GM21825 (cell line): ENCODE measurements at regions not wholly inside any gene's neighbourhood (a gene's known extent, or its start where the extent isn't known, plus 50 kb on each side); places are given as distances from the start of the nearest gene placed in this dataset.
"Not testable (repeated sequence)": the region's sequence is repeated elsewhere in the genome, so short reads cannot be mapped to it uniquely, and the experiment has no call there.

ENCODE experiments used
- ATAC-seq: cut with Tn5 transposase; IDR thresholded peaks from one replicate; pipeline ENCODE4 v1.9.1; 2021; ENCODE audit warnings: mild to moderate bottlenecking, moderate library complexity; ENCODE audit not compliant: unreplicated experiment

DNA sequence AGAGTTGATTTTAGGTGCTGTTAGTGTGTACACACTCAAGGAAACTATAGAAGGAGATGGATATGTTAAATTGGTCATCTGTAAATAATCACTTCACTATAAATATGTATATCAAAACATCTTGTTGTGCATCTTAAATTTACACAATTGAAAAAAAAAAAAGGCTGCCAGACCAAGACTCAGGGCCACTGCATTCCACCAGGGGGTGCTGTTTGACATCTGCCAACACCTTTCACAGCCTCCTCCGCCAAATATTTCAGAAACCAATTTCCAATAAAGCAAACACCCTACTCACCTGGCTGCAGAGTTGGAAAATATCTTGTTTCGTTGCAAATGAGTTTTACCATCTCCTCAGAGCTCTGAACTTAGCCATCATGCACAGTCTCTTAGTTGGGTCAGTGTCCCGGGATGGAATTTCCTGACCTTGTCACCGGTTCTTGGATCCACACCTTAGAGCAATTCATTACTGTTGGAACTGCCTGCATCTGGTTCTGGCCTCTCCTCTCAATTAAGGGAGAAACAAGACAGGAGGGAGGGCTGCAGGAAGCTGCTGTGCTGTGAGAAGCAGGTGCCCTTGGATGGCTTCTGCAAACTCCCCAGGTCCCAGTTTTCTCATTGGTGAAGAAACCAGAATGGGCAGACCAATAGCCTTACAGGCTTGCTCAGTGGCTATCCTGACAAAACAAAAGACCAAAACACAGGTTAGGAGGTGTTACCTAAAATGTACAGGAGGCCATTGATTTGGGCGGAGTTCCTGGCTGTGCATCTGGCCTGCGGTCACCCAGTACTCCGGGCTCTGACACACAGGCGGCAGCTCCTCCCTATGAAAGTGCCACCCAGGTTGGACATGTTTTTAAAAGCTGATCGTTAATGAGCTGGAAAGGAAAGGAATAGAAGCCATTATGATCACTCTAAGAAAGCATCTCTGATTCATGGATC is 746.6 kb downstream of the UQCRFS1 start:
- ATAC-seq: no peak

DNA sequence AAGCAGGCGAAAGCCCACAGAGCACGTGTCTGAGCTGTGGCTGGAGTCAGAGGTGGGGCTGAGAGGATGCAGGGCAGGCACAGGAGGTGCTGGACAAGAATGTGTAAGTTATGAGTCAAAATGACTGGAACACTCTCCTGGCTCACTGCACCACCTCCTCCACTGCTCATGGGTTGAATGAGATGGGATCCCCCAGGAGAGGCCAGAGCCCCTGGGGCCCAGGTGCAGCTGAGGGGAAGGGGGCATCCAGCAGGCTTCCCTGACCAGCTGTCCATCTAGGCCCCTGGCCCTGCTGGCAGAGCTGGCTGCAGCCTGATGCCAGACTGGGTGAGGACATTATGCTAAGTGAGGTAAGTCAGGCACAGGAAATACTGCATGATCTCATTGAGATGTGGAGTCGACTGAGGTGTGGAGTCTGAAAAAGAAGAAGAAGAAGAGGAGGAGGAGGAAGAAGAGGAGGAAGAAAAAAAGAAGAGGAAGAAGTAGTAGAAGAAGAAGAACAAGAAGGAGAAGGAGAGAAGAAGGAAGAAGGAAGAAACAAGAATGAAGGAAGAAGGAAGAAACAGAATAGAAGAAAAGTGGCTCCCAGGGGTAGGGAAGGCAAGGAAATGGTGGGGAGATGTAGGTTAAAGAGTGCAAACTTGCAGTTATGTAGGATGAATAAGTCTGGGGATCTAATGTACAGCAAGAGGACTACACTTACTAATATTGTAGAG is 747.4 kb downstream of the UQCRFS1 start:
- ATAC-seq: no peak

DNA sequence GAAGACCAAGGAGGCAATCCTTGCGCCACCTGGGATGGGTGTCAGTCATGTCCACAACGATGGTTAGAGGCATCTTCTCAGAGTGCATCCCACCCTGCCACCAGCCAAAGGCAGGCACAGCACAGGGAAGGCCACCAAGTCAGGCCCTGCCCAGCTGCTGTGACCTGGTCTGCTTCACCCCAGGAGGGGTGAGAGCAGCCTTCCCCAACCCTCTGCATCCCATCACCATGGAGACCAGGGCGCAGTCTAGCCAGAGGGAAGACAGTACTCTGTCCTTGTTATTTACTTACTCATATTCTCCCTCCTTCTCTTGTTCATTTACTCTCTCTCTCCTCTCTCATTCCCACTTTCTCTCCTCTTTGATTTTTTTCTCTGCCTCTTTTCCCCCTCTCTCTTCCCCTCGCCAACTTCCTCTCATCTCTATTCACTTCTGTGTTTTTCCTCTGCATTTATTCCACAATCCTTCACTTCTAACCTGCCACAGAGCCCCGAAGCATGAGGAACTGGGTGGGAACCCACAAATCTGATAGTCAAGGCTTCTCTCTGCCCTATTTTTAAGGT is 749.4 kb downstream of the UQCRFS1 start:
- no peak for ATAC-seq

DNA sequence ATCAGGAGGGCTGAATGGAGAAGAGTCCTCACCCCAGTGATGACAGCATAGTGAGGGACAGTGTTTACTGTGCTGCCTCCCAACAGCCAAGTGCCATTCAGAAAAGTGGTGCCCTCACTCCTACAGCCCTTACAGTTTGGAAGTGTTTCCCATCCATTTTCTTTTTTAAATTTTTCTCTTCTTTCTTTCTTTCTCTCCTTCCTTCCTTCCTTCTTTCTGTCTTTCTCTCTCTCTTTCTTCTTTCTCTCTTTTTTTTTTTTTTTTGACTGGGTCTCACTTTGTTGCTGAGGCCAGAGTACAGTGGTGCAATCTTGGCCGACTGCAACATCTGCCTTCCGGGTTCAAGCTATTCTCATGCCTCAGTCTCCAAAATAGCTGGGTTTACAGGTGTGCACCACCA is 755.3 kb downstream of the UQCRFS1 start:
- no peak for ATAC-seq

DNA sequence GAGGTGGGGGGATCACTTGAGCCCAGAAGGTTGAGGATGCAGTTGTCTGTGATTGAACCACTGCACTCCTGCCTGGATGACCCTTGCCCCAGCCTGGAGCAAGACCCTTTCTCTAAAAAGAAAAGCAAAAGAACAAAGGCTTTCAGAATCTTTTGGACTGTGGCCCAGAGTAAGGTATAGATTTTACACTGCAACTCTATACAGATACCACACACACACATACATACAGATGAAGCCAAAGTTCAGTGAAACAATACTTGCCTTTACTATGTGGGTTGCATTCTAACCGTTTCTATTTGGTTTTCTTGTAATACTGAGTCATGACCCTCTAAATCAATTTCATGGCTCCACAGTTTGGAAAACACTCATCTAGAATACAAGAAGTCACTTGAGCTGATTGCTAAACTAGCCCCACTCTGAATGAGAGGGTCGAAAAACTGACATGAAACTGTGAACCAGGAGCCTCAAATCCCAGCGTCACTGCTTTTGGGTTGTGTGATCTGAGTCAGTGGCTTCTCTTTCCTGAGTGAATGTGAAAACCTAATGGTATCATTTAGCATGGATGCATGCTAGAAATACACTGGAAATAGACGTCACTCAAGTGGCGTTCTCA is 756.1 kb downstream of the UQCRFS1 start:
- ATAC-seq: no peak

DNA sequence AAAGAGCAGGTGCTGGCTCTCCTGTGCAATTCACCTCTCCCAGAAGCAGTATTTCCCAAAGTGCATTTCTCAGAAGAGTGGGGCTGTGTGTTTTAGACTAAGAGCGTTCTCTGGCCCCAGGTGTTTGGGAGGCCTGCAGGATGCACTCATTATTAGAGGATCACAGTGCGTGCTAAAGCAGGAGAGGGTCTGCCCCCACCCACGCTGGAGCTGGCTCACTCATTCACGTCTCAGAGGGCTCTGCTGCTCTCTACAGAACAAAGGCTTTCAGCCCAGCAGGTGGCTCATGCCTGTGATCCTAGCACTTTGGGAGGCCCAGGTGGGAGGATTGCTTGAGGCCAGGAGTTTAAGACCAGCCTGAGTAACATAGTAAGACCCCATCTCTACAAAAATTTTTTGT is 756.7 kb downstream of the UQCRFS1 start:
- ATAC-seq: no peak

DNA sequence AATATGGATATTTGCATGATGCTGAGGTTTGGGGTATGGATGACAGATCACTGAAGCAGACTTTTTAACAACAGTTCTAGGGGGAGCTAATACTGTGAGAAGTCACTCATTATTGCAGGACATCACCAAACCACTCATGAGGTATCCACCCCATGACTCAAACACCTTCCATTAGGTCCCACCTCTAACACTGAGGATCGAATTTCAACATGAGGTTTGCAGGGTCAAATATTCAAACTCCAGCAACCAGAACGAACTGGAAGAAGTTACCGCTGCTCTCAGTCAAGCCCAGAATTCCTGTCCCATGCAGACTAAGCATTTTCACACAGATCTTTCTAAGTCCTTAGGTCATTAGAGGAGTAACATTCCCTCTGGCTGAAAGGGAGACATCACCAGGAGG is 758.9 kb downstream of the UQCRFS1 start:
- ATAC-seq: no peak

DNA sequence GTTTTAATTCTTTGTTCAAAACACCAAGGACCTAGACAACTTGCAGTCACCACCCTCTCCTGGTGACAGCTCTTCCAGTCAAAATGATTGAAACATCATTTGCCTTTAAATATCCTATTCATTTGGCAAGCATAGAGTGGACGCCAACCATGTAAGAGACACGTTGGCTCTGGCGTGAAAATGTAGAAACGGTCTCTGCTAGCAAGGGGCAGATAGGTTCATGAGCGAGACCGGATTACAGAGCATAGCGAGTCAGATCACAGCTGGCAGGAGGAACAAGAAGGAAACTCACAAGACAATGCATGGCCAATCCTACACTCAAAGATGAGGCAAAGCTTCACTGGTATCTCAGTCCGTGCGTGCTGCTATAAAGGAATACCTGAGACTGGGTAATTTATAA is 759.5 kb downstream of the UQCRFS1 start:
- ATAC-seq: no peak

DNA sequence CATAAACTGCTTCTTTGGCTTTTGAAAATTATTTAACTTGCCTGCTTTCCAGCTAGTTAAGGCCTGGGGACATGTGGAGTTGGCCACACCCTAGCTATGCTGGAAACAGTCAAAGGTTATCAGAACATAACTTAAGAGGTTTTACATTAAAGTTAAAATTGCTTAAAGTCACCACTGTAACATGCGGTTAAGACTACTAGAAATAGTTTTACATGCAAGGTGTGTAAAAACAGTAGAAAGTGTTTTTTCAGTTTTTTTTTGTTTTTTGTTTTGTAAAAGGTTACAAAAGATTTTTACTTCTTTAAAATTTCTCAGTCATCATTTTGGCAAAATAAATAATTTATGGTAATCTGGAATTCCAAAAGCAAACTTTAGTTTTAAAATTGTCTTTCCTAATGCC is 763.1 kb downstream of the UQCRFS1 start:
- ATAC-seq: no peak

DNA sequence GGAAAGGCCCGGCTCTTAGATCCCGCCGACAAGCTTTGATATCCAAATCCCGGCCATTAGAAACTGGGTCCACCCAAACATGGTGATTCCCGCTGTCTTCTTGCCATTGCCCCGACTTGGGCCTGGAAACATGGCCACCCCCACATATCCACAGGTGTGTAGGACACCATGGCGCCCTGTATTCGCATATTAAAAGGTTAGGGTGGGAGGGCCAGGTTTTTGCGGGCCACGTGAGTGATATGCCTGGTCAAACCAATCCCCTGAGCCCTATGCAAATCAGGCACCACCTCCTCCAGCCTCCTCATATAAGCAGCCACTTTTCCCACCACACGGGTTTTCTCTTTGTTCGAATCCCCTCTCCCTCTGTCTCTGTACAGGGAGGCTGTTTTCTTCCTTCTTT is 766.4 kb downstream of the UQCRFS1 start:
- ATAC-seq: no peak

DNA sequence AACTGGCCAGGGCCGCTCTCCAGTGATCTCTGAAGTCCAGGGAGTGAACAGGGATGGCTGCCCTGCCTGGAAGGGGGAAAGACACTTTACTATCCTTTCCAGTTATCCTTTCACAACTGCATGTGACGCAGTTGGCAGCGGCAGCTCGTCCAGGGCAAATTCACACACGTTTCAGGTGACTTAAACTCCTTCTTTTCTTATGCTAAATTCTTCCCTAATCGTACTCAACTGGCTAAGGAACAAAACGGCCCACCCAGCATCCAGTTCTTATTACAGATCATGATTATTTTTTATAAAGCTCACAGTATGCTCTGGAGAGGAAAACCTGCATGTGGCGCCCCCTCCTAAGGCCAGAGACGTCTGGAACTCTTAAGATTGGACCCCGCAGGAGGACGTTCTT is 767.1 kb downstream of the UQCRFS1 start:
- no peak for ATAC-seq

DNA sequence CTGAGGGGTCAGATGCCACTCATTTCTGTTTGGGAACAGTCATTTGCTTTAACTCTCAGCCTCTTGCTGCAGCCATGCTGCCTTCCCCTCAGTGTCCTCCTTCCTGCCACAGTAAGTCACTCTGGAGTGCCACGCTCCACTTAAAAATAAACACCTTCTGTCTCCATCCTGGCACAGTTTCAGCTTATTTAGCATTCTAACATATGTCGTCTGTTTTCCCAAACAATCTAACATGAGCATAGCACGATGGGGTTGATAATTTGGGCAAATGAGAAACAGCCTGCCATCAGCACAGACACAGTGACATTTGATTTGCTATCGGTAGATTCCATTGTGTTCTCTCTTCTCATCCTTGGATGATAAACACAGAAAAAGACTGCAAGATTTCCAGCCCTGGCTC is 768.6 kb downstream of the UQCRFS1 start:
- no peak for ATAC-seq

DNA sequence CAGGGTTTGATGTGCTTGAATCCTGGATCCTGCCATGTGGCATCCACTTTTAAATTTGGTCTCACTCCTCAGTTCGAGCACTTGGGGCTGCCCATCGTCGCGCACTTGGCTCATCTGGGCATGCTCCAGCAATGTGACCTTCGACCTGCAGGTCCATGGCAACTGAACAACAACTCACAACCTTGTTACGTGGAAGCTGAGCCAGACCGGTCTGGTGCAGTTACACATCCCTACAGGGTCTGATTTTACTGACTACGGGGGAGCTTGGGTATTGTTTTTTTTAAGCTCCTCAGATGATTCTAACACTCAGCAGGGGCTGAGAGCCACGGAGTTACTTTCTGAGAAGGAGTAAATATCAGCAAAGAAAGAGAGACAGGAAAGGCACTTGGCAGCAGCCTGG is 769.6 kb downstream of the UQCRFS1 start:
- ATAC-seq: no peak

DNA sequence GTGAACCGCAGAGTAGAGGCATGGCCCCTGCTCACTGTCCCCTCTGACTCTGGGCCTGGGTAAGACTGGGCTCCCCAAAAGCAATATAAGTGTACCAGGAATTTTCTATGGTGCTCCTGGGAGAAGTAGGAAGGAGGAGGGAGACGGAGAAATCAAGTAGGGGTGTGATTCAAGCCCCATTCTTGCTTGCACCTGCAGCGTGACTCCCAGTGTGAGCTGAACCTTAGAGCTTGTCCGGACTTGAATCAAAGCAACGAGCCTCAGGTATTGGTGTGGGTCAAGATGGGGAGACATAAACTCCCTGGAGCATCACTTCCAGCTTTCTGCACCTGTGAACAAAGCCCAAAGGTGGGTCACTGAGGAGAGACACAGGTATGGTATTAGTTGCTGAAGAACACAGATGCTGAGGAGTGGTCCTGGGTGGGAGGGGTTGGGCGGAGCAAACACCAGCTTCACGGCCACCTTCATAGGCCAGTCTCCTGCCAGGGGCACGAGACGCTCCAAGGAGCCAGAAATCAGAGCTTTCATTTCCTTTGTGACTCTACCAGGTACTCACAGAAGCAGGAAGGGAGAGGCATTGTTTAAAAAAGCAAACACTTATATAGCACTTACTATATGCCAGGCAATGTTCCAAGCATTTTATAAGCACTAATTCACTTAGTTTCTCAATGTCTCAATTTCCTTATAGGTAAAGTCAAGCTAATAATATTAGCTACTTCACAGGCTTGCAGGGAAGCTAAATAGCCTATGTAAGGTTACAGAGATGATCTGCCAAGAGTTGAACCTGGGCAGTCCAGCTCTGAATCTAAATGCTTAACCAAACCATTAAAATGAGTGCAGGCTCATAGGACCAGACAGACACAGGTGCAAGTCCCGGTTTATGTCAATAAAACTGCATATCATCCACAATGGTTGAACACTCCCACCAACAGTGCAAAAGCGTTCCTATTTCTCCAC is 775.3 kb downstream of the UQCRFS1 start:
- ATAC-seq: no peak

DNA sequence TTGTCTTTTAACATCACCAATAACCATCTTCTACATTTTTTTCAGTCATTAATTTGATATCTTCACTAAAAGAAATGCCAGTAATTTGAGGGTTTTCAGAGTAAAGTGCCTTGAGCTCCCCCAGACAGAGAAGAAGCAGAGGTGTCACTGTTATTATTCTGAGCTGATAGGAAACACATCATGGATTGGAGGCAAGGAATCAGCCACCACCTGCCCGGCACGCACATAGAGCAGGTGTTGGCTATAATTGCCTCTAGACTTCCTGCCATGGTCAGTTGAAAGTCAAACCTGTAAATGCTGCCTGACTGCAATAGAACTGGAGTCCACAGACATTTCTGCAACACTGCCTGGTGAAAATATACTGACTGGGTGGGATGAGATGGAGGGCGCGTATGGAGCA is 776.6 kb downstream of the UQCRFS1 start:
- ATAC-seq: no peak

DNA sequence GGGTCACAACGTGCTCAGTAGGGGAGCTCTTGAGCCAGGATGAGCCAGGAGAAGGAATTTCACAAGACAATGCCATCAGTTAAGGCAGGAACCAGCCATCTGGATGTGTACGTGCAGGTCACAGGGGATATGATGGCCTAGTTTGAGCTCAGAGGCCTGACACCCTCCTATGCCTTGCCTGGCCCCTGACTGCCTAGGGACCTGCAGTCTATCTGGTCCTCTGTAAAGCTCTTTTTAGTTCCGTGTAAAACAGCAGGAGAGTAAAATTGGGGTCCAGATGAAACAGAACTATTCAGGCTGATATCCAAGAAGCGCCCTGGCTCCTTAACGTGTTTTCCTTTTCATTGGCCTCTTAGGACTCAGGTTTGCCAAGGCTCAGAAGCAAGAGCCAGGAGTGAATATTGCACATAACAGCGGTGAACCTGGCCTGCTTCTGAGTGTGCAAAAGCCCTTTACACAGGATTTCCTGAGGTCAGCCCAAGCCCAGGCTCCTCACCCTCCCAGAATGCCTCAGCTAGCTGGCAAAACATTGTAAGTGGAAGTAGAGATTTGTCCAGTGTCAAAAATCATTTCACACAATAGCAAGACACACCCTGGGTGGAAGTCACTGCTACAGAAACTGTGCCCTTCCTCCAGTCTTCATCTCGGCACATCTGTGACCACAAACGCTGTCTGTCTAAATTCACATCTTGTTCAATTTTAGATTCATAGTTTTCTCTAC is 777.2 kb downstream of the UQCRFS1 start:
- no peak for ATAC-seq

DNA sequence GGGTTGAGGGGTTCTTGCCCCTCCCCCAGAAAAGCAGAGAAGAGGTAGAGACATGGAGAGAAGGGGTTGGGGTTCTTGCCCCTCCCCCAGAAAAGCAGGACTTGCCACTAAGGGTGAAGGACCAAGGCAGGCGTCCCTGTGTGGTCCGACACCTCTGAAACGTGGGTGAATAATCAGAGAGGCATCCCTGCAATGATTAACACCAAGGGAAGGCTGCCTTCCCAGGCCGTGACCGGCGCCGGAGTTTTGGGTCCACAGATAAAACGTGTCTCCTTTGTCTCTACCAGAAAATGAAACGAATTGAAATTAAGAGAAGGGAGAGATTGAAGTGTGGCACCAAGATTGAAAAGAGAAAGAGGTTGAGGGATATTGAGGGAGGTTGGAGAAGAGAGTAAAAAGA is 778.2 kb downstream of the UQCRFS1 start:
- ATAC-seq: not testable (repeated sequence)

DNA sequence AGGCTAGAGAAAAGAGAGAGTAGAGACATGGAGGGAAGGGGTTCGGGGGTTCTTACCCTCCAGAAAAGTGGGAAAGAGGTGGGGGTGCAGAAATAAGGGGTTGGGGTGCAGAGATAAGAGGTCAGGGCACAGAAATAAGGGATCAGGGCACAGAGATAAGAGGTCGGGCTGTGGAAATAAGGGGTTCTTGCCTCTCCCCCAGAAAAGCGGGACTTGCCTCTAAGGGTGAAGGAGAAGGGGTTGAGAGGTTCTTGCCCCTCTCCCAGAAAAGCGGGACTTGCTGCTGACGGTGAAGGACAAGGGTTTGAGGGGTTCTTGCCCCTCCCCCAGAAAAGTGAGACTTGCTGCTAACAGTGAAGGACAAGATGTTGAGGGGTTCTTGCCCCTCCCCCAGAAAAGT is 778.6 kb downstream of the UQCRFS1 start:
- not testable (repeated sequence) for ATAC-seq

DNA sequence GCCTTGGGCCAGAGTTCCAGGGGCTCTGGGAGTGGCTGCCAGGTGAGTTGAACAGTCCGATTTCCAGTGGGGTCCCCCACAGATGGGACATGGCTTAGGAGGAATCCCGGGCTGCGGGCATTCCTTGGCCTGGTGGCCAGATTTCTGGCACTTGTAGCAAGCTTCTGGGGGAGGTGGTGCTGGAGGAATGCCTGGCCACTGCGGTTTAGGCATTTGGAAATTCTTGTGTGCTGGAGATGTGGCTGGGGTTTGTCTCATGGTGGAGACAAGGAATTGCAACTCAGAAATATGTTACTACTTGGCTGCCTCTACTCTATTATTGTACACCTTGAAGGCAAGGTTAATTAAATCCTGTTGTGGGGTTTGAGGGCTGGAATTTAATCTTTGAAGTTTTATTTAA is 779.8 kb downstream of the UQCRFS1 start:
- ATAC-seq: not testable (repeated sequence)

DNA sequence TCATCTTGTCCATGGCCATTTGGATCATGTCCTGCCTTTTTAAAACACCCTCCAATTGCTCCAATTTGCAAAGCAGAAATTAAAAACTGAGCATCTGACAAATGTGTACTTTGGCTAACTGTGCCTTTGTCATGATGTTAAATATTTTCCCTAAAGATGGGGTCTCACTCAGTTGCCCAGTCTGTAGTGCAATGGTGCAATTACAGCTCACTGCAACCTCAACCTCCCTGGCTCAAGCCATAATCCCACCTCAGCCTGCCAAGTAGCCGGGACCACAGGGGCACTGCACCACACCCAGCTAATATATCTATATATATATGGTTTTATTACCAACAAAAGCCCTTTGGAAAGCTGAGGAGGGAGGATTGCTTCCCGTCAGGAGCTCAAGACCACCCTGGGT is 782.7 kb downstream of the UQCRFS1 start:
- no peak for ATAC-seq
